ENCODE measurements at regions not wholly inside any gene's neighbourhood (a gene's known extent, or its start where the extent isn't known, plus 50 kb on each side); places are given as distances from the start of the nearest gene placed in this dataset.
"Not testable (repeated sequence)": the region's sequence is repeated elsewhere in the genome, so short reads cannot be mapped to it uniquely, and the experiment has no call there.

- DNase-seq (ENCODE audit: low spot score in 2 of 2); FAIRE-seq: not testable (repeated sequence)
These were observed 877.5 kb upstream of the CRIM1 start for GRCh38 chr2:35478121-35478520.

- no peak for FAIRE-seq
- DNase-seq (ENCODE audit: low spot score in 2 of 2): no peak
These were observed 887.3 kb upstream of the CRIM1 start for GRCh38 chr2:35468245-35468644.

- DNase-seq (ENCODE audit: low spot score in 2 of 2) (no peak), FAIRE-seq (no peak)
These were observed 891.6 kb upstream of the CRIM1 start for GRCh38 chr2:35463805-35464596.

- FAIRE-seq: no peak
- no peak for DNase-seq (ENCODE audit: low spot score in 2 of 2)
These were observed 893.2 kb upstream of the CRIM1 start for GRCh38 chr2:35462226-35462998.

- no peak for DNase-seq (ENCODE audit: low spot score in 2 of 2)
- no peak for FAIRE-seq
These were observed 894.2 kb upstream of the CRIM1 start for GRCh38 chr2:35461406-35461805.

GRCh38 chr2:35454966-35455638, 900.5 kb upstream of the CRIM1 start:
- FAIRE-seq (no peak), DNase-seq (ENCODE audit: low spot score in 2 of 2) (no peak)

- FAIRE-seq: no peak
These were observed 907.8 kb upstream of the CRIM1 start for GRCh38 chr2:35447821-35448220.

GRCh38 chr2:35447215-35447614, 908.4 kb upstream of the CRIM1 start:
- FAIRE-seq (no peak), DNase-seq (ENCODE audit: low spot score in 2 of 2) (no peak)

More at GRCh38 chr2:35447821-35448220, 907.8 kb upstream of the CRIM1 start:
- DNase-seq (ENCODE audit: low spot score in 2 of 2): no peak

GRCh38 chr2:35443087-35443486, 912.5 kb upstream of the CRIM1 start:
- FAIRE-seq: no peak

GRCh38 chr2:35441575-35441974, 914.0 kb upstream of the CRIM1 start:
- not testable (repeated sequence) for FAIRE-seq; DNase-seq (ENCODE audit: low spot score in 2 of 2)

More at GRCh38 chr2:35443087-35443486, 912.5 kb upstream of the CRIM1 start:
- DNase-seq (ENCODE audit: low spot score in 2 of 2): no peak

- not testable (repeated sequence) for DNase-seq (ENCODE audit: low spot score in 2 of 2); FAIRE-seq
These were observed 915.3 kb upstream of the CRIM1 start for GRCh38 chr2:35440308-35440707.

GRCh38 chr2:35436893-35437292, 918.7 kb upstream of the CRIM1 start:
- not testable (repeated sequence) for DNase-seq (ENCODE audit: low spot score in 2 of 2); FAIRE-seq

- FAIRE-seq (no peak), DNase-seq (ENCODE audit: low spot score in 2 of 2) (no peak)
These were observed 927.0 kb upstream of the CRIM1 start for GRCh38 chr2:35428548-35428947.

GRCh38 chr2:35421485-35421884, 934.1 kb upstream of the CRIM1 start:
- DNase-seq (ENCODE audit: low spot score in 2 of 2) (no peak), FAIRE-seq (no peak)

GRCh38 chr2:35417293-35417692, 938.3 kb upstream of the CRIM1 start:
- DNase-seq (ENCODE audit: low spot score in 2 of 2): no peak
- no peak for FAIRE-seq

- DNase-seq (ENCODE audit: low spot score in 2 of 2): no peak
- peak; percentile 21 for FAIRE-seq
These were observed 939.0 kb upstream of the CRIM1 start for GRCh38 chr2:35416391-35417140.

GRCh38 chr2:35415942-35416341, 939.6 kb upstream of the CRIM1 start:
- DNase-seq (ENCODE audit: low spot score in 2 of 2): no peak
- FAIRE-seq: no peak

- DNase-seq (ENCODE audit: low spot score in 2 of 2): no peak
- FAIRE-seq: peak; percentile 69
These were observed 940.3 kb upstream of the CRIM1 start for GRCh38 chr2:35415282-35415681.

- DNase-seq (ENCODE audit: low spot score in 2 of 2): no peak
- peak; percentile 95 for FAIRE-seq
These were observed 945.0 kb upstream of the CRIM1 start for GRCh38 chr2:35410431-35411061.

- FAIRE-seq: no peak
- no peak for DNase-seq (ENCODE audit: low spot score in 2 of 2)
These were observed 945.8 kb upstream of the CRIM1 start for GRCh38 chr2:35409762-35410161.

Data from frontal cortex (tissue), 3 donors.